ENCODE measurements at regions not wholly inside any gene's neighbourhood (a gene's known extent, or its start where the extent isn't known, plus 50 kb on each side); places are given as distances from the start of the nearest gene placed in this dataset.

- Histone ChIP-seq H3K4me1 (ENCODE audit: control insufficient read depth, insufficient read depth, low read length) (no peaks in the 10 kb centered on the region), H3K36me3 (ENCODE audit: control insufficient read depth, insufficient read depth, low read length) (no peaks in the 10 kb centered on the region), H3K27ac (ENCODE audit: low read depth, low read length) (no peak overlapping the region), H3K9ac (ENCODE audit: extremely low read depth, low read length, poor library complexity, severe bottlenecking) (no peak overlapping the region), H3K9me3 (ENCODE audit: control insufficient read depth, low read length) (no peaks in the 10 kb centered on the region), H3K27me3 (ENCODE audit: control insufficient read depth, insufficient read depth, low read length, poor library complexity, severe bottlenecking) (no peaks in the 10 kb centered on the region), H3K4me3 (ENCODE audit: low read length) (no peak overlapping the region)
- no peak for DNase-seq
- no peak for TF ChIP-seq CTCF (conservative IDR thresholded peaks at IDR 0.05)
- Mint-ChIP-seq H3K4me3 (no peak overlapping the region), H3K4me1 (no peaks in the 10 kb centered on the region), H3K36me3 (ENCODE audit: low read depth) (no peaks in the 10 kb centered on the region), H3K27ac (no peak overlapping the region), H3K27me3 (ENCODE audit: insufficient read depth) (no peaks in the 10 kb centered on the region), H3K9me3 (no peaks in the 10 kb centered on the region)
- 94 to 100% methylated on average over 1 of the region's 1 CpG for WGBS, 2 experiments (ENCODE audit: insufficient coverage in 1 of 2, insufficient read length in 1 of 2)
Measured at GRCh38 chr6:102994866-102995265, 1601.4 kb downstream of the GRIK2 start.

- no peaks in the 10 kb centered on the region for H3K27me3 ChIP-seq (ENCODE audit: control insufficient read depth, insufficient read depth, low read length, poor library complexity, severe bottlenecking)
- H3K27ac ChIP-seq (ENCODE audit: low read depth, low read length): no peak overlapping the region
- no peak for TF ChIP-seq CTCF (conservative IDR thresholded peaks at IDR 0.05)
- no peak overlapping the region for H3K9ac ChIP-seq (ENCODE audit: extremely low read depth, low read length, poor library complexity, severe bottlenecking)
- Mint-ChIP-seq H3K4me3 (no peak overlapping the region), H3K4me1 (peaks cover 23% of the 10 kb centered on the region), H3K36me3 (ENCODE audit: low read depth) (no peaks in the 10 kb centered on the region), H3K27ac (no peak overlapping the region), H3K9me3 (no peaks in the 10 kb centered on the region), H3K27me3 (ENCODE audit: insufficient read depth) (no peaks in the 10 kb centered on the region)
- no peaks in the 10 kb centered on the region for H3K36me3 ChIP-seq (ENCODE audit: control insufficient read depth, insufficient read depth, low read length)
- DNase-seq: no peak
- peaks cover 4% of the 10 kb centered on the region for H3K4me1 ChIP-seq (ENCODE audit: control insufficient read depth, insufficient read depth, low read length)
- H3K9me3 ChIP-seq (ENCODE audit: control insufficient read depth, low read length): no peaks in the 10 kb centered on the region
- no peak overlapping the region for H3K4me3 ChIP-seq (ENCODE audit: low read length)
Measured at GRCh38 chr6:102986086-102986485, 1592.6 kb downstream of the GRIK2 start.

- H3K27ac Mint-ChIP-seq: no peak overlapping the region
- peaks cover 23% of the 10 kb centered on the region for H3K4me1 Mint-ChIP-seq
- H3K9me3 Mint-ChIP-seq: no peaks in the 10 kb centered on the region
- DNase-seq: no peak
- WGBS, 2 experiments (ENCODE audit: insufficient coverage in 1 of 2, insufficient read length in 1 of 2): 91 to 100% methylated on average over 1 of the region's 1 CpG
- no peaks in the 10 kb centered on the region for H3K27me3 Mint-ChIP-seq (ENCODE audit: insufficient read depth)
- H3K27me3 ChIP-seq (ENCODE audit: control insufficient read depth, insufficient read depth, low read length, poor library complexity, severe bottlenecking): no peaks in the 10 kb centered on the region
- H3K36me3 ChIP-seq (ENCODE audit: control insufficient read depth, insufficient read depth, low read length): no peaks in the 10 kb centered on the region
- H3K4me3 ChIP-seq (ENCODE audit: low read length): no peak overlapping the region
- no peak for TF ChIP-seq CTCF (conservative IDR thresholded peaks at IDR 0.05)
- H3K4me3 Mint-ChIP-seq: no peak overlapping the region
- H3K27ac ChIP-seq (ENCODE audit: low read depth, low read length): no peak overlapping the region
- H3K9me3 ChIP-seq (ENCODE audit: control insufficient read depth, low read length): no peaks in the 10 kb centered on the region
- no peak overlapping the region for H3K9ac ChIP-seq (ENCODE audit: extremely low read depth, low read length, poor library complexity, severe bottlenecking)
- peaks cover 4% of the 10 kb centered on the region for H3K4me1 ChIP-seq (ENCODE audit: control insufficient read depth, insufficient read depth, low read length)
- H3K36me3 Mint-ChIP-seq (ENCODE audit: low read depth): no peaks in the 10 kb centered on the region
Measured at GRCh38 chr6:102984357-102984756, 1590.8 kb downstream of the GRIK2 start.
